GM12878 (cell line): ENCODE measurements at regions not wholly inside any gene's neighbourhood (a gene's known extent, or its start where the extent isn't known, plus 50 kb on each side); places are given as distances from the start of the nearest gene placed in this dataset.

ENCODE experiments used
- ATAC-seq: fragments of 200-7000 bp; cut with Tn5 transposase; 3 replicates; pipeline ENCODE4 v1.9.1; 2020; ENCODE audit warnings: mild to moderate bottlenecking, moderate library complexity
- BruUV-seq: library from RNA; stranded (reverse); fragments of 400-500 nt; replicated peaks from 2 replicates; lab custom pipeline; 2021; lab: Mats Ljungman, UMichigan
- CTCF ChIA-PET: fragments of 300-600 bp; sonication (Branson Sonifier 250); formaldehyde crosslinking; extraction: SDS; loops from one replicate; lab custom pipeline; 2021; ENCODE audit warnings: inconsistent platforms; lab: Yijun Ruan, JAX
- POLR2A ChIA-PET: fragments of 350-600 bp; formaldehyde crosslinking; extraction: SDS; loops from one replicate; lab custom pipeline; 2021; ENCODE audit warnings: inconsistent platforms; lab: Charles Lee
- RAD21 ChIA-PET: fragments of 300-600 bp; sonication (Branson Sonifier 250); formaldehyde crosslinking; loops from one replicate; lab custom pipeline; 2023; ENCODE audit warnings: antibody characterized with exemption; ENCODE audit not compliant: unreplicated experiment; lab: Charles Lee
- SMC1A ChIA-PET: fragments of 300-600 bp; sonication (Branson Sonifier 250); formaldehyde crosslinking; loops from one replicate; lab custom pipeline; 2023; ENCODE audit not compliant: unreplicated experiment, uncharacterized antibody; lab: Charles Lee
- DNase-seq: peaks from one replicate; pipeline ENCODE4 v3.0.0-alpha.2; 2011; ENCODE audit warnings: low read depth, low spot score
- FAIRE-seq: peaks from 3 replicates; lab custom pipeline; 2011; peaks lifted over from hg19 to GRCh38; lab: Jason Lieb, UNC
- H2AFZ ChIP-seq: 2 replicates; pipeline ENCODE4 v1.6.0; 2011; ENCODE audit warnings: low read depth, low read length, control low read depth; ENCODE audit not compliant: control insufficient read depth
- H3K27ac ChIP-seq: 2 replicates; pipeline ENCODE4 v1.5.1; 2011; ENCODE audit warnings: control low read depth; ENCODE audit not compliant: control insufficient read depth, insufficient read depth
- H3K27me3 ChIP-seq, 2 experiments: replicated peaks in 1 of 2; 2 replicates each; pipeline versions ENCODE4 v1.6.0 to v1.6.1; 2011; ENCODE audit warnings: low read length in 1 of 2; ENCODE audit not compliant: control insufficient read depth in 2 of 2, insufficient read depth in 2 of 2
- H3K36me3 ChIP-seq, 2 experiments: 2 replicates each; pipeline ENCODE4 v1.5.1; 2011; ENCODE audit warnings: low read length in 1 of 2; ENCODE audit not compliant: control insufficient read depth in 2 of 2, insufficient read depth in 2 of 2
- H3K4me1 ChIP-seq: 2 replicates; pipeline ENCODE4 v1.6.1; 2011; ENCODE audit warnings: mild to moderate bottlenecking, low read length, moderate library complexity, mixed read lengths; ENCODE audit not compliant: control insufficient read depth, insufficient read depth
- H3K4me2 ChIP-seq: 2 replicates; pipeline ENCODE4 v1.6.0; 2011; ENCODE audit warnings: control low read depth; ENCODE audit not compliant: control insufficient read depth, insufficient read depth
- H3K4me3 ChIP-seq: fragments of 200-600 bp; sonication (generic); 2 replicates; pipeline ENCODE4 v1.5.1; 2016
- H3K79me2 ChIP-seq: 2 replicates; pipeline ENCODE4 v1.6.0; 2011; ENCODE audit warnings: low read length; ENCODE audit not compliant: control insufficient read depth, insufficient read depth
- H3K9ac ChIP-seq: 2 replicates; pipeline ENCODE4 v1.8.0; 2011; ENCODE audit warnings: low read length, control low read depth, mixed read lengths; ENCODE audit not compliant: control insufficient read depth, insufficient read depth
- H3K9me3 ChIP-seq: replicated peaks from 3 replicates; pipeline ENCODE4 v1.5.1; 2011; ENCODE audit warnings: mild to moderate bottlenecking, low read length; ENCODE audit not compliant: control insufficient read depth, insufficient read depth
- H4K20me1 ChIP-seq: 2 replicates; pipeline ENCODE4 v1.6.0; 2011; ENCODE audit not compliant: control insufficient read depth, insufficient read depth
- BRCA1 ChIP-seq: IDR thresholded peaks from 2 replicates; pipeline ENCODE4 v1.6.1; 2011; ENCODE audit warnings: low read depth, low read length, improper control_type of control experiment
- FOXK2 ChIP-seq: fragments of 450-650 bp; IDR thresholded peaks from 2 replicates; pipeline ENCODE4 v1.6.1; 2017; ENCODE audit warnings: mild to moderate bottlenecking, moderate library complexity
- GABPA ChIP-seq: IDR thresholded peaks from 2 replicates; pipeline ENCODE4 v1.6.1; 2014; ENCODE audit warnings: antibody characterized with exemption, low read depth, mild to moderate bottlenecking, inconsistent platforms
- KDM1A ChIP-seq: fragments of 200-600 bp; sonication (generic); IDR thresholded peaks from 2 replicates; pipeline ENCODE4 v1.6.1; 2016; ENCODE audit warnings: borderline replicate concordance
- MEF2A ChIP-seq: IDR thresholded peaks from 2 replicates; pipeline ENCODE4 v1.6.1; 2011; ENCODE audit warnings: low read depth, mild to moderate bottlenecking, low read length, moderate library complexity; ENCODE audit not compliant: insufficient read depth
- MTA2 ChIP-seq: fragments of 450-650 bp; IDR thresholded peaks from 2 replicates; pipeline ENCODE4 v1.6.1; 2016; ENCODE audit warnings: low read depth, mild to moderate bottlenecking, moderate library complexity
- NFYB ChIP-seq: IDR thresholded peaks from 2 replicates; pipeline ENCODE4 v1.6.1; 2011; ENCODE audit warnings: low read depth, mild to moderate bottlenecking, low read length, improper control_type of control experiment, moderate library complexity; ENCODE audit not compliant: insufficient read depth
- PAX8 ChIP-seq: fragments of 450-650 bp; IDR thresholded peaks from 2 replicates; pipeline ENCODE4 v1.6.1; 2017; ENCODE audit warnings: mild to moderate bottlenecking, moderate library complexity
- POLR2A ChIP-seq: IDR thresholded peaks from 2 replicates; pipeline ENCODE4 v1.6.1; 2011; ENCODE audit warnings: low read depth, mild to moderate bottlenecking, low read length
- RAD21 ChIP-seq: IDR thresholded peaks from 2 replicates; pipeline ENCODE4 v1.6.1; 2011; ENCODE audit warnings: mild to moderate bottlenecking, low read depth, low read length, moderate library complexity; ENCODE audit not compliant: insufficient read depth
- RFX5 ChIP-seq: IDR thresholded peaks from 2 replicates; pipeline ENCODE4 v1.6.1; 2011; ENCODE audit warnings: low read depth, low read length, improper control_type of control experiment
- RUNX3 ChIP-seq: IDR thresholded peaks from 2 replicates; pipeline ENCODE4 v1.6.1; 2012; ENCODE audit warnings: low read length, inconsistent platforms
- SIN3A ChIP-seq: IDR thresholded peaks from 2 replicates; pipeline ENCODE4 v1.6.1; 2012; ENCODE audit warnings: low read depth, low read length, improper control_type of control experiment
- SIX5 ChIP-seq: IDR thresholded peaks from 2 replicates; pipeline ENCODE4 v1.6.1; 2011; ENCODE audit warnings: mild to moderate bottlenecking, low read depth, low read length, moderate library complexity; ENCODE audit not compliant: severe bottlenecking
- TBL1XR1 ChIP-seq: IDR thresholded peaks from 2 replicates; pipeline ENCODE4 v1.6.1; 2012; ENCODE audit warnings: low read depth, low read length, improper control_type of control experiment
- ZNF207 ChIP-seq: fragments of 450-650 bp; IDR thresholded peaks from 2 replicates; pipeline ENCODE4 v1.6.1; 2014; ENCODE audit warnings: antibody characterized with exemption, mild to moderate bottlenecking, borderline replicate concordance
- WGBS: methylation state at CpG from one replicate; pipeline ENCODE4 v1.1.6; 2016; ENCODE audit warnings: low lambda C conversion rate; ENCODE audit not compliant: insufficient replicate concordance, insufficient coverage; ENCODE audit errors: missing lambda C conversion rate; 5-methylcytosine and 5-hydroxymethylcytosine counted together
- in situ Hi-C: fragments of 300-500 bp; cut with MboI; formaldehyde crosslinking; loops from 9 replicates; pipeline ENCODE4 v1.14.3; 2018; ENCODE audit warnings: mixed read lengths
- intact Hi-C: fragments of 100-400 bp; cut with micrococcal nuclease; formaldehyde crosslinking; loops from one replicate; pipeline ENCODE4 v1.14.2; 2022; ENCODE audit not compliant: unreplicated experiment
- TF ChIP-seq, protein P1 (sequence below): fragments of 150-350 bp; IDR thresholded peaks from 2 replicates; pipeline ENCODE4 v1.6.1; 2014; ENCODE audit warnings: mild to moderate bottlenecking, low read depth, low read length
- TF ChIP-seq, protein P2 (sequence below): fragments of 450-650 bp; formaldehyde crosslinking; IDR thresholded peaks from 2 replicates; pipeline ENCODE4 v1.4.0; 2020; ENCODE audit warnings: mild to moderate bottlenecking, moderate library complexity

DNA sequence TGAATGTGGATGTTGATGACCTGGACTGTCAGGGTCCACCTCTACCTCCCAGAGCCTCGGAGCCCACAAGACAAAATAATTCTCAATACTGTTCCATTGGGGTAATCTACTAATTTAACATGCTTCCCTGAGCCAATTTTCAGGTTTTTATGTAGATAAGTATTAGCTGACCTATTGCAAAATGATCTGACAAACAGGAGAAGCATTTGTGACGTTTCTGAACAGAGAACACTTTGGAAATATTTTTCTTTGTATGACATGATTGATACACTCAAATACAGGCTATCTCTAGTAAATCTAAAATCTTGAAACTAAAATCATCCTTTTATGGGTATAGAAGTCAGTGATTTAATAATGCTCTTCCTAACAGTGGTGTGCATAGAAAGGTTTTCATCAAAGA is 716.6 kb downstream of the KLHL13 start:
- no peaks in the 10 kb centered on the region for H3K79me2 ChIP-seq
- H4K20me1 ChIP-seq: no peaks in the 10 kb centered on the region
- no peak overlapping the region for H3K4me3 ChIP-seq
- ATAC-seq (no peak), FAIRE-seq (no peak), DNase-seq (no peak)
- H3K27ac ChIP-seq: no peak overlapping the region
- in situ Hi-C loops (no loop called here), intact Hi-C loops (no loop called here)
- ChIA-PET RAD21 (no interaction called here), POLR2A (no interaction called here), CTCF (no interaction called here), SMC1A (no interaction called here)
- no peaks in the 10 kb centered on the region for H3K9me3 ChIP-seq
- H3K4me1 ChIP-seq: no peaks in the 10 kb centered on the region
- TF ChIP-seq RAD21 (no peak), NFYB (no peak), PAX8 (no peak), GABPA (no peak), RFX5 (no peak), FOXK2 (no peak), MEF2A (no peak), RUNX3 (no peak), POLR2A (no peak), TBL1XR1 (no peak), SIX5 (no peak), SIN3A (no peak), ZNF207 (no peak), KDM1A (no peak), MTA2 (no peak), BRCA1 (no peak)
- TF ChIP-seq, protein P1, sequence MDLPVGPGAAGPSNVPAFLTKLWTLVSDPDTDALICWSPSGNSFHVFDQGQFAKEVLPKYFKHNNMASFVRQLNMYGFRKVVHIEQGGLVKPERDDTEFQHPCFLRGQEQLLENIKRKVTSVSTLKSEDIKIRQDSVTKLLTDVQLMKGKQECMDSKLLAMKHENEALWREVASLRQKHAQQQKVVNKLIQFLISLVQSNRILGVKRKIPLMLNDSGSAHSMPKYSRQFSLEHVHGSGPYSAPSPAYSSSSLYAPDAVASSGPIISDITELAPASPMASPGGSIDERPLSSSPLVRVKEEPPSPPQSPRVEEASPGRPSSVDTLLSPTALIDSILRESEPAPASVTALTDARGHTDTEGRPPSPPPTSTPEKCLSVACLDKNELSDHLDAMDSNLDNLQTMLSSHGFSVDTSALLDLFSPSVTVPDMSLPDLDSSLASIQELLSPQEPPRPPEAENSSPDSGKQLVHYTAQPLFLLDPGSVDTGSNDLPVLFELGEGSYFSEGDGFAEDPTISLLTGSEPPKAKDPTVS: no peak
- TF ChIP-seq, protein P2, sequence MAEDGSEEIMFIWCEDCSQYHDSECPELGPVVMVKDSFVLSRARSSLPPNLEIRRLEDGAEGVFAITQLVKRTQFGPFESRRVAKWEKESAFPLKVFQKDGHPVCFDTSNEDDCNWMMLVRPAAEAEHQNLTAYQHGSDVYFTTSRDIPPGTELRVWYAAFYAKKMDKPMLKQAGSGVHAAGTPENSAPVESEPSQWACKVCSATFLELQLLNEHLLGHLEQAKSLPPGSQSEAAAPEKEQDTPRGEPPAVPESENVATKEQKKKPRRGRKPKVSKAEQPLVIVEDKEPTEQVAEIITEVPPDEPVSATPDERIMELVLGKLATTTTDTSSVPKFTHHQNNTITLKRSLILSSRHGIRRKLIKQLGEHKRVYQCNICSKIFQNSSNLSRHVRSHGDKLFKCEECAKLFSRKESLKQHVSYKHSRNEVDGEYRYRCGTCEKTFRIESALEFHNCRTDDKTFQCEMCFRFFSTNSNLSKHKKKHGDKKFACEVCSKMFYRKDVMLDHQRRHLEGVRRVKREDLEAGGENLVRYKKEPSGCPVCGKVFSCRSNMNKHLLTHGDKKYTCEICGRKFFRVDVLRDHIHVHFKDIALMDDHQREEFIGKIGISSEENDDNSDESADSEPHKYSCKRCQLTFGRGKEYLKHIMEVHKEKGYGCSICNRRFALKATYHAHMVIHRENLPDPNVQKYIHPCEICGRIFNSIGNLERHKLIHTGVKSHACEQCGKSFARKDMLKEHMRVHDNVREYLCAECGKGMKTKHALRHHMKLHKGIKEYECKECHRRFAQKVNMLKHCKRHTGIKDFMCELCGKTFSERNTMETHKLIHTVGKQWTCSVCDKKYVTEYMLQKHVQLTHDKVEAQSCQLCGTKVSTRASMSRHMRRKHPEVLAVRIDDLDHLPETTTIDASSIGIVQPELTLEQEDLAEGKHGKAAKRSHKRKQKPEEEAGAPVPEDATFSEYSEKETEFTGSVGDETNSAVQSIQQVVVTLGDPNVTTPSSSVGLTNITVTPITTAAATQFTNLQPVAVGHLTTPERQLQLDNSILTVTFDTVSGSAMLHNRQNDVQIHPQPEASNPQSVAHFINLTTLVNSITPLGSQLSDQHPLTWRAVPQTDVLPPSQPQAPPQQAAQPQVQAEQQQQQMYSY (CRISPR knock-in tag): no peak
- H3K9ac ChIP-seq: no peak overlapping the region
- no peaks in the 10 kb centered on the region for H3K27me3 ChIP-seq
- no peak overlapping the region for H2AFZ ChIP-seq
- no peaks in the 10 kb centered on the region for H3K36me3 ChIP-seq
- H3K4me2 ChIP-seq: no peak overlapping the region
- WGBS: 5% methylated on average over 2 of the region's 2 CpGs
- BruUV-seq: no TSS peak
